ENCODE measurements at regions not wholly inside any gene's neighbourhood (a gene's known extent, or its start where the extent isn't known, plus 50 kb on each side); places are given as distances from the start of the nearest gene placed in this dataset.

DNA sequence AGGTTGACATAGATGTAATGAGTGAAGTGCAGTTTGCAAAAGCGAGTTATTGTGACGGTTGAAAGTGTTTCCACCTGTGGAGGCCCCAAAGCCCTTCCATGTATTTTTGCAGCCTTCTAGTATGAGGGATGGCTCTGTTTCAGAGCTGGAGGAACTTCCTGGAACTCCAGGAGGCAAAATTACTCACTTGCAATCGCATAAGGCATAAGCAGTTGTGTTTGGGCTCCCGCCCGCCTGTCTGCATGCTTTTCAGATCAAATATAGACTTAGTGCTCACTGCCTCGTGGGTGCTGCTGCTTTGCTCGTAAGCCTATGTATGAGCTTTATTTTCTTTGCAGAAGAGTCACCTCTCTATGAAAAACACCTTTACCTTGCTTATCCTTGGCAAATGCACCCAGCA is 146.8 kb upstream of the LARGE1 start:
- in situ Hi-C loops (cut with HindIII; ENCODE audit: low sequenced_read_pairs): no loop called here

DNA sequence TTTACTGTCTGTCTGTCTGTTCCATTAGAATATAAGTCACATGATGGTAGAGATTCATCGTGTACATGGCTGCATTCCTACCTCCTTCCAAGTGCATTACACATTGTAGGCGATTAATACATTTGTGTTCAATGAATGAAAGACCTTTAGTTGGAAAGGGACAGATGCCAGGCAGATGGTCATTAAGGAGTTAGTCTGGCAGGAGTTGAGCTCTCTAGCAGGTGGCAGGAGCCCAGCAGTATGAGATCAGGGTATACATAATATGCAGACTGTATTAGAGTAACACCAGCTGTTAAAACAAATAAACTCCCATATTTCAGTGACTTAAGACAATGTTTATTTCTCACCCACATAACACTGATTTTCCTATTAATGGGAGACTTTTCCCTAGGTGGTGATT is 147.7 kb upstream of the LARGE1 start:
- TF ChIP-seq, protein P1, sequence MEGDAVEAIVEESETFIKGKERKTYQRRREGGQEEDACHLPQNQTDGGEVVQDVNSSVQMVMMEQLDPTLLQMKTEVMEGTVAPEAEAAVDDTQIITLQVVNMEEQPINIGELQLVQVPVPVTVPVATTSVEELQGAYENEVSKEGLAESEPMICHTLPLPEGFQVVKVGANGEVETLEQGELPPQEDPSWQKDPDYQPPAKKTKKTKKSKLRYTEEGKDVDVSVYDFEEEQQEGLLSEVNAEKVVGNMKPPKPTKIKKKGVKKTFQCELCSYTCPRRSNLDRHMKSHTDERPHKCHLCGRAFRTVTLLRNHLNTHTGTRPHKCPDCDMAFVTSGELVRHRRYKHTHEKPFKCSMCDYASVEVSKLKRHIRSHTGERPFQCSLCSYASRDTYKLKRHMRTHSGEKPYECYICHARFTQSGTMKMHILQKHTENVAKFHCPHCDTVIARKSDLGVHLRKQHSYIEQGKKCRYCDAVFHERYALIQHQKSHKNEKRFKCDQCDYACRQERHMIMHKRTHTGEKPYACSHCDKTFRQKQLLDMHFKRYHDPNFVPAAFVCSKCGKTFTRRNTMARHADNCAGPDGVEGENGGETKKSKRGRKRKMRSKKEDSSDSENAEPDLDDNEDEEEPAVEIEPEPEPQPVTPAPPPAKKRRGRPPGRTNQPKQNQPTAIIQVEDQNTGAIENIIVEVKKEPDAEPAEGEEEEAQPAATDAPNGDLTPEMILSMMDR (IDR thresholded peaks at IDR 0.05; ENCODE audit: low read depth, low read length): no peak
- no peak for DNase-seq (ENCODE audit: low read depth, low spot score)
- no peak overlapping the region for H3K4me3 ChIP-seq (ENCODE audit: low read depth, low read length)
- in situ Hi-C loops (cut with HindIII; ENCODE audit: low sequenced_read_pairs): no loop called here

More for the DNA sequence above, 146.8 kb upstream of the LARGE1 start:
- TF ChIP-seq, protein P1 (IDR thresholded peaks at IDR 0.05; ENCODE audit: low read depth, low read length): no peak
- no peak for DNase-seq (ENCODE audit: low read depth, low spot score)
- H3K4me3 ChIP-seq (ENCODE audit: low read depth, low read length): no peak overlapping the region

DNA sequence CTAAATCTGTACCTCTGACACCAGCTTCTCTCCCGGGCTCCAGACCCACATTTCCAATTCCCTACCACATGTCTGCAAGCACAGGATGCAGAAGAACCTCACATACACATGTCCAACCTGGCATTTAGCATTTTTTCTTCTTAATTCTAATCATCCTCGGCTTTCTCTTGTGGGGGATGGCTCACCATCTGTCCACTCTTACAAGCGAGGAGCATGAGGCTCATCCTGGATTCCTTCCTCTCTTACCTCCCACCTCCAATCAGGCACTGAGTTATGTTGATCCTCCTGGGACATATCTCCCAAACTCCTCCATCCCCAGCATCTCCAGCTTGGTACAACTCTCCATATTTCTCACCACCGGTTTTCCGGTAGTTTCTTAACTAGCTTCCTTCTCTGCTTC is 149.8 kb upstream of the LARGE1 start:
- TF ChIP-seq, protein P1 (IDR thresholded peaks at IDR 0.05; ENCODE audit: low read depth, low read length): no peak
- DNase-seq (ENCODE audit: low read depth, low spot score): no peak
- no peak overlapping the region for H3K4me3 ChIP-seq (ENCODE audit: low read depth, low read length)
- in situ Hi-C loops (cut with HindIII; ENCODE audit: low sequenced_read_pairs): no loop called here

DNA sequence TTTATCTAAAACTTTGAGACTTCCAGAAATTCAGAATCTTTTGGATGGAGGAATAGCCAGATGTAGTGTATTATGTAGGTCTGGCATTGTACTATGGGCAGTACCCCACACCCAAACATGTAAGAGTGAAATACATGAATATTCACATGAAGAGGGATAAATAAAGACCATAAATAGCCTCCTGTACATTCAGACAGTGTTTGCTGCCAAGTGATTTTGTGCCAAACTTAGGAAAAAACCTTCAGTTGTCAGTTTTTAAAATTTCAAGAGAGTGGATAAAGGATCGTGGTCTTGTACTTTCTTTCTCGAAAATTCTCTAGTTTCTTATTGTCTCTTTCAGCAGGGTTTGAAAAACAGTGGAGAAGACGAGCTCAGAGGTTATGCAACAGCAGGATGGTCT is 150.3 kb upstream of the LARGE1 start:
- DNase-seq (ENCODE audit: low read depth, low spot score): no peak
- in situ Hi-C loops (cut with HindIII; ENCODE audit: low sequenced_read_pairs): no loop called here
- TF ChIP-seq, protein P1 (IDR thresholded peaks at IDR 0.05; ENCODE audit: low read depth, low read length): no peak
- no peak overlapping the region for H3K4me3 ChIP-seq (ENCODE audit: low read depth, low read length)

DNA sequence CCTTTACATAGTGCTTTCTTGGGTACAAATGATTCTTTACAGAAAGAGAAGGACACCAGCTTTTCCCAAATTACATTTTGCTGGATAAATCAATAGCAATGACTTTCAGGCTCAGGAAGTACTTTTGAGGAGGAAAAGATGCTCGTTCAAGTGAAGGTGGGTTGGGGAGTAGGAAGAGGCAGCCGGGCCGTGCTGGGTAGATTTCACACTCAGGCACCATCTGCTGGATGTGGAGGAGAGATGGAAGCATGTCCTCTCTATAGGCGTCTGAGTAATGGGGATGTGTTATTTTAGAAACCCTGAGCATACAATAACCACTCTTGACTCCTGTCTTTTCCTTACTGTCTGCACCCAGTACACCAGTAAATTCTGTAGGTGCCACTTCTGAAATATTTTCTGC is 152.3 kb upstream of the LARGE1 start:
- TF ChIP-seq, protein P1 (IDR thresholded peaks at IDR 0.05; ENCODE audit: low read depth, low read length): no peak
- no peak for DNase-seq (ENCODE audit: low read depth, low spot score)
- H3K4me3 ChIP-seq (ENCODE audit: low read depth, low read length): no peak overlapping the region
- in situ Hi-C loops (cut with HindIII; ENCODE audit: low sequenced_read_pairs): no loop called here

DNA sequence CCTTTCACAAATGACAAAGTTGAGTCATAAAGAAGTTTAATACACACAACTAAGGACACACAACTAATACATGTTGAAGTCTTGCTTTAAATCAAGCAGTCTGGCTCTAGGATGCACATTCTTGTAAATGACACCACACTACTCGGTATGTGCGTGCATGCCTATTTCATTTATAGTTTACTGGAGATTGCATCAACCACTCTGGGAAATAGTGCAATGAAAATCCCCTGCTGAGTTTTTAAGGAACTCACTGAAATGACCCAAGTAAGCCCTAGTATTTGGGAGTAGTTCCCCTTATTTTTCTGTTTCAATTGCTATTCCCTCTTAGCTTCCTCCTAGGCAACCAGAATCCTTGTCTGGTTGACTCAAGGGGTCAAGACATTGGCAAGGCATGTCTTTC is 160.2 kb upstream of the LARGE1 start:
- no peak overlapping the region for H3K4me3 ChIP-seq (ENCODE audit: low read depth, low read length)
- TF ChIP-seq, protein P1 (IDR thresholded peaks at IDR 0.05; ENCODE audit: low read depth, low read length): no peak
- no peak for DNase-seq (ENCODE audit: low read depth, low spot score)
- in situ Hi-C loops (cut with HindIII; ENCODE audit: low sequenced_read_pairs): no loop called here

DNA sequence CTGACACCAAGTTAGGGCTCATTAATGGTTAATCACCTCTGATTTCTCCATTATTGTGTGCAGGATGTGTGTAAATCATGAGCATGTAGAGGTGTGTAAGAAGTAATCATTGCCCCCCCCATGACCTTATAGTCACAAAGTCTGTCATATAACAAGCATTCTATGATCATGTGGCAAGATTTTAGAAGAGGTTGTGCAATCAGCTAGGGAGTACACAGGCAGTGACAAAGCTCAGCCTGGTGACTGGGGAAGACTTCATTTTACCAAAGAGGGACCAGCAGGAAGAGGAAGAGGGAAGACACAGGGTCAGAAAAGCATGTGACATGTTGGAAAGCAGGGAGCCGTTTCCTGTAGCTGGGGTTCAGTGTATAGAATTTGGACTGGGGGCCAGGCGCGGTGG is 176.5 kb upstream of the LARGE1 start:
- DNase-seq (ENCODE audit: low read depth, low spot score): no peak
- TF ChIP-seq, protein P1 (IDR thresholded peaks at IDR 0.05; ENCODE audit: low read depth, low read length): no peak
- H3K4me3 ChIP-seq (ENCODE audit: low read depth, low read length): no peak overlapping the region
- in situ Hi-C loops (cut with HindIII; ENCODE audit: low sequenced_read_pairs): no loop called here
